ENCODE measurements at regions not wholly inside any gene's neighbourhood (a gene's known extent, or its start where the extent isn't known, plus 50 kb on each side); places are given as distances from the start of the nearest gene placed in this dataset.

DNA sequence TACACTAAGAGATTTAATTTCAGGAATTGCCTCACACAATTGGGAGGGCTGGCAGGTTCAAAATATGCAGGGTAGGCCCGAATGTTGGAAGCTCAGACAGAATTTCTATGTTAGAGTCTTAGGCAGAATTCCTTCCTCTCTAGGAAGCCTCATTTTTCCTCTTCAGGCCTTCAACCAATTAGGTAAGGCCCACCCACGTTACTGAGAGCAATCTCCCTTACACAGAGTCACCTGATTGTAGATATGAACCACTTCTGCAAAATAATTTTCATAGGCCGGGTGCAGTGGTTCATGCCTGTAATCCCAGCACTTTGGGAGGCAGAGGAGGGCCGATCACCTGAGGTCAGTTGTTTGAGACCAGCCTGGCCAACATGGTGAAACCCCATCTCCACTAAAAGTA, 50.2 kb upstream of the HIVEP1 start:
- CTCF ChIA-PET: interaction anchor here (0.9 kb wide), 1 partner anchor 11 kb away, joined by 3 read pairs; no protein-coding TSS in a partner anchor
- BruUV-seq (replicated peaks): no TSS peak
- Mint-ChIP-seq H3K9me3 (ENCODE audit: unreplicated experiment) (peaks cover 8% of the 10 kb centered on the region), H3K4me3 (ENCODE audit: unreplicated experiment) (no peak overlapping the region), H3K4me1 (ENCODE audit: insufficient read depth, unreplicated experiment) (peaks cover 4% of the 10 kb centered on the region), H3K27me3 (ENCODE audit: insufficient read depth, unreplicated experiment) (no peaks in the 10 kb centered on the region), H3K36me3 (ENCODE audit: insufficient read depth, unreplicated experiment) (no peaks in the 10 kb centered on the region), H3K27ac (ENCODE audit: low read depth, unreplicated experiment) (no peak overlapping the region)
- intact Hi-C loops (cut with micrococcal nuclease): no loop called here
- TF ChIP-seq, protein P1, sequence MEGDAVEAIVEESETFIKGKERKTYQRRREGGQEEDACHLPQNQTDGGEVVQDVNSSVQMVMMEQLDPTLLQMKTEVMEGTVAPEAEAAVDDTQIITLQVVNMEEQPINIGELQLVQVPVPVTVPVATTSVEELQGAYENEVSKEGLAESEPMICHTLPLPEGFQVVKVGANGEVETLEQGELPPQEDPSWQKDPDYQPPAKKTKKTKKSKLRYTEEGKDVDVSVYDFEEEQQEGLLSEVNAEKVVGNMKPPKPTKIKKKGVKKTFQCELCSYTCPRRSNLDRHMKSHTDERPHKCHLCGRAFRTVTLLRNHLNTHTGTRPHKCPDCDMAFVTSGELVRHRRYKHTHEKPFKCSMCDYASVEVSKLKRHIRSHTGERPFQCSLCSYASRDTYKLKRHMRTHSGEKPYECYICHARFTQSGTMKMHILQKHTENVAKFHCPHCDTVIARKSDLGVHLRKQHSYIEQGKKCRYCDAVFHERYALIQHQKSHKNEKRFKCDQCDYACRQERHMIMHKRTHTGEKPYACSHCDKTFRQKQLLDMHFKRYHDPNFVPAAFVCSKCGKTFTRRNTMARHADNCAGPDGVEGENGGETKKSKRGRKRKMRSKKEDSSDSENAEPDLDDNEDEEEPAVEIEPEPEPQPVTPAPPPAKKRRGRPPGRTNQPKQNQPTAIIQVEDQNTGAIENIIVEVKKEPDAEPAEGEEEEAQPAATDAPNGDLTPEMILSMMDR (IDR thresholded peaks at IDR 0.05; ENCODE audit: unreplicated experiment): no peak
- DNase-seq (ENCODE audit: unreplicated experiment): no peak
- POLR2A ChIA-PET: no interaction called here

DNA sequence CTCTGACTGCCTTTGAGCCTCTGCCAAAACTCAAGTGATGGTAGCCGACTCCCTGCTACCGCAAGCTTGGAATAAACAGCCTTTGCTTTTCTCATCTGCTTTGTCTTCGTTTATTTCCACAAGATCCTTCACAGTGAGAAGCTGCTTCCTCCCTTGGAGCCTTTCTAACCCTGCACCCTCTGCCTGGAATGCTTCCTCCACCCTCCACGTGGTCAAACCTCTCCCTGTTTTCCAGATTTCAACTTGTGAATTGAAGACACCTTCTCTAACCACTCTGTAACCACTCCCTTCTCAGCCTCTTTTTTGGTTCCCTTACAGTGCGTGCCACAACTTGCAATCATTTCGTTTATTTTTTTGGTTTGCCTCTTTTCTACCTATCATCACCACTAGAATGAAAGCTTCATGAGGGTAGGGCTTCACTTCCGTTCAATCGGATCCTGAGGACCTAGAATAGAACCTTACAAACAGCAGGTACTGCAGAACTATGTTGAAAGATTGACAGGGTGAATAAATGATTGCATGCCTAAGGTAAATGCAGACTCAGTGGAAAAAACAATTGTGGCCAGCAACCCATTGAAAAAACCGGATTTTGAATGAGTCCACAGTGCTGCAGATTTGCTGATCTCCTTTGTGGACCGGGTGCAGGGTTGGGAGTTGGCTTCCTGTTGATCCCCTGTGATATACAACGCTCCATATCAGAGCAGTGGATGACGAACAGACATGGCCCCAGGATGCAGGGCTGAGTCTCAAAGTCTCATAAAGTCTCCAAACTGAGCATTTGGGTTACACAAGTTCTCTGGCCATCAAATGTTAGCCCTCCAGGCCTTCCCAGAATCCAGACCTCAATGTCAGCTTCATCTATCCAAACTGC, 51.0 kb upstream of the HIVEP1 start:
- no peak for DNase-seq (ENCODE audit: unreplicated experiment)
- intact Hi-C loops (cut with micrococcal nuclease): no loop called here
- CTCF ChIA-PET: interaction anchor here (1.0 to 1.5 kb wide), 2 partner anchors 8 to 305 kb away, joined by 3 read pairs; no protein-coding TSS in a partner anchor
- Mint-ChIP-seq H3K27ac (ENCODE audit: low read depth, unreplicated experiment) (no peak overlapping the region), H3K9me3 (ENCODE audit: unreplicated experiment) (peaks cover 8% of the 10 kb centered on the region), H3K27me3 (ENCODE audit: insufficient read depth, unreplicated experiment) (no peaks in the 10 kb centered on the region), H3K4me3 (ENCODE audit: unreplicated experiment) (no peak overlapping the region), H3K36me3 (ENCODE audit: insufficient read depth, unreplicated experiment) (no peaks in the 10 kb centered on the region), H3K4me1 (ENCODE audit: insufficient read depth, unreplicated experiment) (peaks cover 4% of the 10 kb centered on the region)
- BruUV-seq (replicated peaks): no TSS peak
- POLR2A ChIA-PET: no interaction called here
- TF ChIP-seq, protein P1 (IDR thresholded peaks at IDR 0.05; ENCODE audit: unreplicated experiment): no peak

GRCh38 chr6:11956781-11957180, 55.3 kb upstream of the HIVEP1 start:
- ChIA-PET CTCF (interaction anchor here (0.6 kb wide), 1 partner anchor 10 kb away, joined by 3 read pairs; no protein-coding TSS in a partner anchor), POLR2A (interaction anchor here (0.6 kb wide), 1 partner anchor 35 kb away, joined by 3 read pairs; no protein-coding TSS in a partner anchor)
- Mint-ChIP-seq H3K9me3 (ENCODE audit: unreplicated experiment) (no peaks in the 10 kb centered on the region), H3K4me3 (ENCODE audit: unreplicated experiment) (no peak overlapping the region), H3K4me1 (ENCODE audit: insufficient read depth, unreplicated experiment) (no peaks in the 10 kb centered on the region), H3K27ac (ENCODE audit: low read depth, unreplicated experiment) (no peak overlapping the region), H3K27me3 (ENCODE audit: insufficient read depth, unreplicated experiment) (no peaks in the 10 kb centered on the region), H3K36me3 (ENCODE audit: insufficient read depth, unreplicated experiment) (no peaks in the 10 kb centered on the region)
- no peak for DNase-seq (ENCODE audit: unreplicated experiment)
- intact Hi-C loops (cut with micrococcal nuclease): no loop called here
- TF ChIP-seq, protein P1 (IDR thresholded peaks at IDR 0.05; ENCODE audit: unreplicated experiment): no peak
- BruUV-seq (replicated peaks): no TSS peak

DNA sequence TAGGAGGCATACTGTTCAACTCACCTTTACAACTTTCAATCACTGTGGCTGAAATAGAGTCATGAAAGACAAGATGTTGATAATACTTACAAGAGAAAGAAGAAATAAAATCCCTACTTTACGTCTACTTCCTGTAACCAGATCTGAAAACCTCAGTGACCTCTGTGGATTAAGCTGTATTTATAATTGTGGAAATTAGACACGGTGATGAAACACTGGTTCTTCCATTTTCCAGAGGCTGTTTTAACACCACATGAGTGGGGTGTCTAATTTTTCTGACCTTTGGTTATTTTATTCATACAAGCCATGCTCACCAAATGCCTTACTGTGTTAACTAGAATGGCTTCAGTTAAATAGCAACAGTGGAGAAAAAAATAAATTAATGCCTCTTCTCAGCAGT, 58.5 kb upstream of the HIVEP1 start:
- H3K27me3 Mint-ChIP-seq (ENCODE audit: insufficient read depth, unreplicated experiment): no peaks in the 10 kb centered on the region
- H3K9me3 Mint-ChIP-seq (ENCODE audit: unreplicated experiment): no peaks in the 10 kb centered on the region
- intact Hi-C loops (cut with micrococcal nuclease): no loop called here
- no peaks in the 10 kb centered on the region for H3K36me3 Mint-ChIP-seq (ENCODE audit: insufficient read depth, unreplicated experiment)
- no peaks in the 10 kb centered on the region for H3K4me1 Mint-ChIP-seq (ENCODE audit: insufficient read depth, unreplicated experiment)
- no peak overlapping the region for H3K4me3 Mint-ChIP-seq (ENCODE audit: unreplicated experiment)
- ChIA-PET CTCF (interaction anchor here (1.0 kb wide), 1 partner anchor 11 kb away, joined by 3 read pairs; no protein-coding TSS in a partner anchor), POLR2A (interaction anchor here (0.7 kb wide), 2 partner anchors 56 to 249 kb away, joined by 3 read pairs; no protein-coding TSS in a partner anchor)
- DNase-seq (ENCODE audit: unreplicated experiment): no peak
- no peak overlapping the region for H3K27ac Mint-ChIP-seq (ENCODE audit: low read depth, unreplicated experiment)
- BruUV-seq (replicated peaks): no TSS peak
- TF ChIP-seq, protein P1 (IDR thresholded peaks at IDR 0.05; ENCODE audit: unreplicated experiment): no peak

Data from MCF 10A (cell line).